HEK293T (cell line): ENCODE measurements at regions not wholly inside any gene's neighbourhood (a gene's known extent, or its start where the extent isn't known, plus 50 kb on each side); places are given as distances from the start of the nearest gene placed in this dataset.
"Not testable (repeated sequence)": the region's sequence is repeated elsewhere in the genome, so short reads cannot be mapped to it uniquely, and the experiment has no call there.

Experiments
- ARNT ChIP-seq: fragments of 450-650 bp; IDR thresholded peaks from 2 replicates; pipeline ENCODE4 v1.6.1; 2017; ENCODE audit warnings: mild to moderate bottlenecking
- FOXA1 ChIP-seq: fragments of 450-650 bp; IDR thresholded peaks from 2 replicates; pipeline ENCODE4 v1.6.1; 2016; ENCODE audit warnings: mild to moderate bottlenecking
- FOXK2 ChIP-seq: fragments of 450-650 bp; IDR thresholded peaks from 2 replicates; pipeline ENCODE4 v1.6.1; 2016; ENCODE audit warnings: mild to moderate bottlenecking
- FOXM1 ChIP-seq: fragments of 450-650 bp; IDR thresholded peaks from 2 replicates; pipeline ENCODE4 v1.6.1; 2017; ENCODE audit warnings: mild to moderate bottlenecking, borderline replicate concordance
- HDGF ChIP-seq: fragments of 450-650 bp; IDR thresholded peaks from 2 replicates; pipeline ENCODE4 v1.6.1; 2017; ENCODE audit warnings: antibody characterized with exemption, borderline replicate concordance
- TARDBP ChIP-seq: fragments of 450-650 bp; IDR thresholded peaks from 2 replicates; pipeline ENCODE4 v1.6.1; 2016

GRCh38 chr1:222906271-222906739 is 91.5 kb downstream of the DISP1 start:
- not testable (repeated sequence) for TF ChIP-seq TARDBP, FOXK2, FOXA1, FOXM1, ARNT, HDGF
